ENCODE measurements at regions not wholly inside any gene's neighbourhood (a gene's known extent, or its start where the extent isn't known, plus 50 kb on each side); places are given as distances from the start of the nearest gene placed in this dataset.

- Histone ChIP-seq H3K27ac (ENCODE audit: low read depth, low read length) (no peak overlapping the region), H2BK5ac (ENCODE audit: low read depth, low read length) (no peak overlapping the region), H4K91ac (replicated peaks; ENCODE audit: insufficient read length, low read length) (no peak overlapping the region), H3K4me1 (replicated peaks in 1 of 4; ENCODE audit: control insufficient read depth in 3 of 4, insufficient read depth in 4 of 4, low read length in 3 of 4) (no peaks in the 10 kb centered on the region), H3K23ac (ENCODE audit: insufficient read length) (no peak overlapping the region), H3K36me3 (ENCODE audit: control insufficient read depth in 2 of 4, insufficient read depth in 4 of 4, low read length in 3 of 4) (no peaks in the 10 kb centered on the region), H2BK120ac (replicated peaks; ENCODE audit: low read depth, low read length) (no peak overlapping the region), H4K8ac (ENCODE audit: extremely low read depth, insufficient read depth, low read length) (no peak overlapping the region), H2BK15ac (ENCODE audit: low read length) (no peak overlapping the region), H2AK5ac (ENCODE audit: low read depth, low read length) (no peak overlapping the region), H3K4me3 (ENCODE audit: extremely low read depth in 1 of 4, insufficient read depth in 2 of 4, low read depth in 3 of 4, low read length in 4 of 4) (no peak overlapping the region), H4K5ac (ENCODE audit: insufficient read length, low read depth, low read length) (no peak overlapping the region), H3K14ac (ENCODE audit: insufficient read length) (no peak overlapping the region), H3K9me3 (ENCODE audit: insufficient read depth in 2 of 2, low read depth in 1 of 2, low read length in 1 of 2) (no peaks in the 10 kb centered on the region), H3K23me2 (ENCODE audit: low read depth, low read length) (no peaks in the 10 kb centered on the region), H3K27me3 (replicated peaks in 1 of 4; ENCODE audit: control insufficient read depth in 3 of 4, extremely low read depth in 1 of 4, insufficient read depth in 3 of 4, low read length in 3 of 4) (no peaks in the 10 kb centered on the region), H3K9ac (replicated peaks in 1 of 4; ENCODE audit: extremely low read depth in 1 of 4, low read depth in 3 of 4, low read length in 3 of 4) (no peak overlapping the region), H3K79me2 (ENCODE audit: control insufficient read depth in 1 of 2, insufficient read depth in 2 of 2, low read length in 2 of 2) (no peaks in the 10 kb centered on the region), H3K79me1 (ENCODE audit: low read depth, low read length) (no peaks in the 10 kb centered on the region), H2BK20ac (ENCODE audit: low read length) (no peak overlapping the region), H2AFZ (ENCODE audit: low read length) (no peak overlapping the region), H2BK12ac (ENCODE audit: low read depth, low read length) (no peak overlapping the region), H4K20me1 (replicated peaks in 1 of 2; ENCODE audit: control insufficient read depth in 1 of 2, insufficient read depth in 2 of 2, low read length in 2 of 2) (no peaks in the 10 kb centered on the region), H3K4me2 (ENCODE audit: insufficient read depth in 1 of 2, low read depth in 2 of 2, low read length in 2 of 2) (no peak overlapping the region), H3K56ac (replicated peaks; ENCODE audit: insufficient read length, low read depth, low read length) (no peak overlapping the region), H3K4ac (replicated peaks; ENCODE audit: insufficient read length, low read depth, low read length) (no peak overlapping the region), H3K18ac (ENCODE audit: extremely low read depth, low read length) (no peak overlapping the region)
- WGBS, 2 experiments (ENCODE audit: extremely low coverage in 1 of 2, insufficient coverage in 1 of 2, insufficient read length in 1 of 2, insufficient replicate concordance in 2 of 2, low coverage in 1 of 2, low lambda C conversion rate in 2 of 2, missing lambda C conversion rate in 1 of 2), result 89% methylated on average over 4 of the region's 4 CpGs; no CpG with 5 or more reads in 1 of the 2 experiments
- DNase-seq (ENCODE audit: low read depth in 1 of 2, low spot score in 2 of 2), result no peak
- ChIA-PET CTCF (ENCODE audit: partially characterized antibody) (interaction anchor here (1.2 kb wide), 1 partner anchor 36 kb away, joined by 3 read pairs; no protein-coding TSS in a partner anchor), POLR2A (ENCODE audit: partially characterized antibody) (no interaction called here)
- no peak for FAIRE-seq
- no peak for TF ChIP-seq POLR2AphosphoS5 (IDR thresholded peaks at IDR 0.05; ENCODE audit: low read depth, low read length)
- TF ChIP-seq, protein P1, sequence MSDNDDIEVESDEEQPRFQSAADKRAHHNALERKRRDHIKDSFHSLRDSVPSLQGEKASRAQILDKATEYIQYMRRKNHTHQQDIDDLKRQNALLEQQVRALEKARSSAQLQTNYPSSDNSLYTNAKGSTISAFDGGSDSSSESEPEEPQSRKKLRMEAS (IDR thresholded peaks at IDR 0.05), result no peak
- TF ChIP-seq, protein P2, sequence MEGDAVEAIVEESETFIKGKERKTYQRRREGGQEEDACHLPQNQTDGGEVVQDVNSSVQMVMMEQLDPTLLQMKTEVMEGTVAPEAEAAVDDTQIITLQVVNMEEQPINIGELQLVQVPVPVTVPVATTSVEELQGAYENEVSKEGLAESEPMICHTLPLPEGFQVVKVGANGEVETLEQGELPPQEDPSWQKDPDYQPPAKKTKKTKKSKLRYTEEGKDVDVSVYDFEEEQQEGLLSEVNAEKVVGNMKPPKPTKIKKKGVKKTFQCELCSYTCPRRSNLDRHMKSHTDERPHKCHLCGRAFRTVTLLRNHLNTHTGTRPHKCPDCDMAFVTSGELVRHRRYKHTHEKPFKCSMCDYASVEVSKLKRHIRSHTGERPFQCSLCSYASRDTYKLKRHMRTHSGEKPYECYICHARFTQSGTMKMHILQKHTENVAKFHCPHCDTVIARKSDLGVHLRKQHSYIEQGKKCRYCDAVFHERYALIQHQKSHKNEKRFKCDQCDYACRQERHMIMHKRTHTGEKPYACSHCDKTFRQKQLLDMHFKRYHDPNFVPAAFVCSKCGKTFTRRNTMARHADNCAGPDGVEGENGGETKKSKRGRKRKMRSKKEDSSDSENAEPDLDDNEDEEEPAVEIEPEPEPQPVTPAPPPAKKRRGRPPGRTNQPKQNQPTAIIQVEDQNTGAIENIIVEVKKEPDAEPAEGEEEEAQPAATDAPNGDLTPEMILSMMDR (IDR thresholded peaks at IDR 0.05; ENCODE audit: control extremely low read depth in 1 of 3, insufficient read depth in 1 of 3, low read depth in 1 of 3, low read length in 3 of 3), result no peak
- no peak for TF ChIP-seq POU5F1 (IDR thresholded peaks at IDR 0.05; ENCODE audit: low read depth, low read length)
- TF ChIP-seq BACH1 (IDR thresholded peaks at IDR 0.05; ENCODE audit: low read length), result no peak
- no peak for TF ChIP-seq EP300 (IDR thresholded peaks at IDR 0.05; ENCODE audit: borderline replicate concordance in 1 of 2, low read depth in 2 of 2, low read length in 2 of 2)
- no peak for TF ChIP-seq ZNF274 (IDR thresholded peaks at IDR 0.05; ENCODE audit: borderline replicate concordance, extremely low read depth, low read length)
- no peak for TF ChIP-seq NRF1 (IDR thresholded peaks at IDR 0.05; ENCODE audit: low read depth, low read length)
- TF ChIP-seq RNF2 (IDR thresholded peaks at IDR 0.05; ENCODE audit: borderline replicate concordance, low read depth, low read length, missing control alignments, poor library complexity, severe bottlenecking), result no peak
- no peak for TF ChIP-seq HDAC2 (IDR thresholded peaks at IDR 0.05; ENCODE audit: borderline replicate concordance in 1 of 2, low read depth in 2 of 2, low read length in 2 of 2)
- TF ChIP-seq TCF12 (IDR thresholded peaks at IDR 0.05; ENCODE audit: low read depth, low read length), result no peak
- TF ChIP-seq JUN (IDR thresholded peaks at IDR 0.05; ENCODE audit: low read depth, low read length), result no peak
Measured at GRCh38 chr9:99690573-99690972, 131.1 kb upstream of the NR4A3 start.
